HG03280 (cell line): ENCODE measurements at regions not wholly inside any gene's neighbourhood (a gene's known extent, or its start where the extent isn't known, plus 50 kb on each side); places are given as distances from the start of the nearest gene placed in this dataset.

ENCODE experiments used
- ATAC-seq: cut with Tn5 transposase; IDR thresholded peaks from one replicate; pipeline ENCODE4 v1.9.1; 2021; ENCODE audit warnings: mild to moderate bottlenecking, moderate library complexity; ENCODE audit not compliant: unreplicated experiment

- ATAC-seq = no peak
These were observed 58.9 kb upstream of the GATA6 start for GRCh38 chr18:22110461-22110924.

GRCh38 chr18:22112215-22112614 is 57.2 kb upstream of the GATA6 start:
- ATAC-seq = no peak

GRCh38 chr18:22113144-22113844 is 56.1 kb upstream of the GATA6 start:
- no peak for ATAC-seq

GRCh38 chr18:22114526-22115321 is 54.7 kb upstream of the GATA6 start:
- no peak for ATAC-seq

- ATAC-seq = no peak
These were observed 53.8 kb upstream of the GATA6 start for GRCh38 chr18:22115573-22115972.
